ENCODE measurements at regions not wholly inside any gene's neighbourhood (a gene's known extent, or its start where the extent isn't known, plus 50 kb on each side); places are given as distances from the start of the nearest gene placed in this dataset.

GRCh38 chrX:81890521-81890920 lies 688.6 kb downstream of the SH3BGRL start:
- TF ChIP-seq CTCF (conservative IDR thresholded peaks at IDR 0.05) (no peak), ZFX (IDR thresholded peaks at IDR 0.05) (no peak)

All from C4-2B (cell line).